ENCODE measurements at regions not wholly inside any gene's neighbourhood (a gene's known extent, or its start where the extent isn't known, plus 50 kb on each side); places are given as distances from the start of the nearest gene placed in this dataset.

DNA sequence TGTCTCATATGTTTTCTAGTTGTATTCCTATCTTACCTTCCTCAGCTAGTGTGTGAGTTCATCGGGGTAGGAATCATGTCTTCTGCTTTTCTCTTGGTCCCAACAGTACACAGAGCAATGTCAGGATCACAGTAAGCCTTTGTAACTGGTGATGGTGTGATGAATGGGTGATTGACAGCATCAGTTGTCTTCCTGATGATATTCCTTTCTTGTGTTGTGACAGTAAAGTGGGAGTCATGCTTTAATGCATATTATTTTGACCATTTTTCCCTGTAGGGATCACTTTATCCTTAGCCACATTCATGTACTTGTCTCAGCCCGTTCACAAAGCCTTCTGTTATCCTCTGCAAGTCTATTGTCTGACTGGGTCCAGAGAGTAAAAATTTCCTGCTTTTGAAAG is 501.7 kb downstream of the UTRN start:
- TF ChIP-seq, protein P1, sequence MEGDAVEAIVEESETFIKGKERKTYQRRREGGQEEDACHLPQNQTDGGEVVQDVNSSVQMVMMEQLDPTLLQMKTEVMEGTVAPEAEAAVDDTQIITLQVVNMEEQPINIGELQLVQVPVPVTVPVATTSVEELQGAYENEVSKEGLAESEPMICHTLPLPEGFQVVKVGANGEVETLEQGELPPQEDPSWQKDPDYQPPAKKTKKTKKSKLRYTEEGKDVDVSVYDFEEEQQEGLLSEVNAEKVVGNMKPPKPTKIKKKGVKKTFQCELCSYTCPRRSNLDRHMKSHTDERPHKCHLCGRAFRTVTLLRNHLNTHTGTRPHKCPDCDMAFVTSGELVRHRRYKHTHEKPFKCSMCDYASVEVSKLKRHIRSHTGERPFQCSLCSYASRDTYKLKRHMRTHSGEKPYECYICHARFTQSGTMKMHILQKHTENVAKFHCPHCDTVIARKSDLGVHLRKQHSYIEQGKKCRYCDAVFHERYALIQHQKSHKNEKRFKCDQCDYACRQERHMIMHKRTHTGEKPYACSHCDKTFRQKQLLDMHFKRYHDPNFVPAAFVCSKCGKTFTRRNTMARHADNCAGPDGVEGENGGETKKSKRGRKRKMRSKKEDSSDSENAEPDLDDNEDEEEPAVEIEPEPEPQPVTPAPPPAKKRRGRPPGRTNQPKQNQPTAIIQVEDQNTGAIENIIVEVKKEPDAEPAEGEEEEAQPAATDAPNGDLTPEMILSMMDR (conservative IDR thresholded peaks at IDR 0.05; ENCODE audit: low read depth in 2 of 2) = no peak
- no peak for TF ChIP-seq ETS1 (IDR thresholded peaks at IDR 0.05)
- TF ChIP-seq, protein P2, sequence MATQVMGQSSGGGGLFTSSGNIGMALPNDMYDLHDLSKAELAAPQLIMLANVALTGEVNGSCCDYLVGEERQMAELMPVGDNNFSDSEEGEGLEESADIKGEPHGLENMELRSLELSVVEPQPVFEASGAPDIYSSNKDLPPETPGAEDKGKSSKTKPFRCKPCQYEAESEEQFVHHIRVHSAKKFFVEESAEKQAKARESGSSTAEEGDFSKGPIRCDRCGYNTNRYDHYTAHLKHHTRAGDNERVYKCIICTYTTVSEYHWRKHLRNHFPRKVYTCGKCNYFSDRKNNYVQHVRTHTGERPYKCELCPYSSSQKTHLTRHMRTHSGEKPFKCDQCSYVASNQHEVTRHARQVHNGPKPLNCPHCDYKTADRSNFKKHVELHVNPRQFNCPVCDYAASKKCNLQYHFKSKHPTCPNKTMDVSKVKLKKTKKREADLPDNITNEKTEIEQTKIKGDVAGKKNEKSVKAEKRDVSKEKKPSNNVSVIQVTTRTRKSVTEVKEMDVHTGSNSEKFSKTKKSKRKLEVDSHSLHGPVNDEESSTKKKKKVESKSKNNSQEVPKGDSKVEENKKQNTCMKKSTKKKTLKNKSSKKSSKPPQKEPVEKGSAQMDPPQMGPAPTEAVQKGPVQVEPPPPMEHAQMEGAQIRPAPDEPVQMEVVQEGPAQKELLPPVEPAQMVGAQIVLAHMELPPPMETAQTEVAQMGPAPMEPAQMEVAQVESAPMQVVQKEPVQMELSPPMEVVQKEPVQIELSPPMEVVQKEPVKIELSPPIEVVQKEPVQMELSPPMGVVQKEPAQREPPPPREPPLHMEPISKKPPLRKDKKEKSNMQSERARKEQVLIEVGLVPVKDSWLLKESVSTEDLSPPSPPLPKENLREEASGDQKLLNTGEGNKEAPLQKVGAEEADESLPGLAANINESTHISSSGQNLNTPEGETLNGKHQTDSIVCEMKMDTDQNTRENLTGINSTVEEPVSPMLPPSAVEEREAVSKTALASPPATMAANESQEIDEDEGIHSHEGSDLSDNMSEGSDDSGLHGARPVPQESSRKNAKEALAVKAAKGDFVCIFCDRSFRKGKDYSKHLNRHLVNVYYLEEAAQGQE (IDR thresholded peaks at IDR 0.05; ENCODE audit: unreplicated experiment) = no peak
- TF ChIP-seq EZH2phosphoT487 (IDR thresholded peaks at IDR 0.05; ENCODE audit: unreplicated experiment) = no peak
- no peak for TF ChIP-seq POLR2AphosphoS5 (IDR thresholded peaks at IDR 0.05; ENCODE audit: low read depth)
- no peak for TF ChIP-seq EZH2 (IDR thresholded peaks at IDR 0.05; ENCODE audit: low read depth, unreplicated experiment)
- no peak for TF ChIP-seq JUNB (IDR thresholded peaks at IDR 0.05; ENCODE audit: unreplicated experiment)
- TF ChIP-seq CREB1 (CRISPR knock-in tag; IDR thresholded peaks at IDR 0.05; ENCODE audit: low read depth) = no peak
- TF ChIP-seq STAT1 (IDR thresholded peaks at IDR 0.05; ENCODE audit: unreplicated experiment) = no peak
- TF ChIP-seq ZNF114 (CRISPR knock-in tag; IDR thresholded peaks at IDR 0.05) = no peak
- no peak for TF ChIP-seq ZNF331 (CRISPR knock-in tag; IDR thresholded peaks at IDR 0.05; ENCODE audit: low read depth)
- no peak for TF ChIP-seq NANOG (IDR thresholded peaks at IDR 0.05; ENCODE audit: borderline replicate concordance)

Data from GM23338 (cell line).